ENCODE measurements at regions not wholly inside any gene's neighbourhood (a gene's known extent, or its start where the extent isn't known, plus 50 kb on each side); places are given as distances from the start of the nearest gene placed in this dataset.

- no peak for TF ChIP-seq CTCF (conservative IDR thresholded peaks at IDR 0.05)
- no peak overlapping the region for H3K27ac ChIP-seq
These were observed 371.6 kb downstream of the HRH4 start for GRCh38 chr18:24831871-24832665.

DNA sequence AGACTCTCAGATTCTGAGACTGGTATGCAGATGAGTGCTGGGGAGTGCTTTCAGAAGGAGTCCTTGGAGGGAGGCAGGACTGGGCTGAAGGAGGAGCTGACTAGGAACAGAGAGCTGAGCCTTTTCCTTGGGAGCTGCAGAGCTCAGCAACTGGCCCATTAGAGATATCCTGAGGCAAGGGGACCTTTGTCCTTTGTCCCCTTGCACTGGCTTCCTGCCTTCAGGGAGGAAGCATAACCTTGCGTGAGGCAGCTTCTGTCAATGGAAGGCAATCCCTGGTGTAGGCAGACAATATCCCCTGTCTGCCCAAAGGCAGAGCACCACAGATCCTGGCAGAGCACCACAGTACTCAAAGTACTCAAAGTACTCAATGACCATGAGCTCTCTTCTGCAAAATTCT lies 375.3 kb downstream of the HRH4 start:
- no peak overlapping the region for H3K27ac ChIP-seq
- no peak for TF ChIP-seq CTCF (conservative IDR thresholded peaks at IDR 0.05)

DNA sequence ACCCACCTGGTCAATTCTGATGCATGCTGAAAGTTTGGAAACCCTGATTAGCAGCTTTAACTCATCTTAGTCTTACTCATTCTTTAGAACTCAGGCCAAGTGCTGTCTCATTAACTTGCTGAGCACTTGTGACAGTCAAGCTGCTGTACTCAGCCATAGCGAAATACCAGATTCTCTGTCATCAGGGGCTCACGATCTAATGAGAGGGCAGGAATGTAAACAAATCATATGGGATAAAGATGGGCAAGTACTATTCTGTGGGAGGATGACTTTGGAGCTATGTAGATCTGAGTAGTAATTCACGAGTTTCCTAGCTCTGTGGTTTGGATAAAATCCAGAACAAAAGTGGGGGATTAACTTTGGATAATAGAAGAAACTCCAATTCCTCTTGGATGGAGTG lies 376.6 kb downstream of the HRH4 start:
- no peak for TF ChIP-seq CTCF (conservative IDR thresholded peaks at IDR 0.05)
- H3K27ac ChIP-seq, result no peak overlapping the region

- no peak for TF ChIP-seq CTCF (conservative IDR thresholded peaks at IDR 0.05)
- H3K27ac ChIP-seq, result no peak overlapping the region
These were observed 379.6 kb downstream of the HRH4 start for GRCh38 chr18:24840051-24840450.

GRCh38 chr18:24840640-24841039 lies 380.2 kb downstream of the HRH4 start:
- no peak overlapping the region for H3K27ac ChIP-seq
- no peak for TF ChIP-seq CTCF (conservative IDR thresholded peaks at IDR 0.05)

- no peak for TF ChIP-seq CTCF (conservative IDR thresholded peaks at IDR 0.05)
These were observed 381.1 kb downstream of the HRH4 start for GRCh38 chr18:24841536-24841935.

GRCh38 chr18:24843123-24843522 lies 382.7 kb downstream of the HRH4 start:
- no peak for TF ChIP-seq CTCF (conservative IDR thresholded peaks at IDR 0.05)

More at GRCh38 chr18:24841536-24841935, 381.1 kb downstream of the HRH4 start:
- H3K27ac ChIP-seq, result no peak overlapping the region

More at GRCh38 chr18:24843123-24843522, 382.7 kb downstream of the HRH4 start:
- no peak overlapping the region for H3K27ac ChIP-seq
